GM20000 (cell line): ENCODE measurements at regions not wholly inside any gene's neighbourhood (a gene's known extent, or its start where the extent isn't known, plus 50 kb on each side); places are given as distances from the start of the nearest gene placed in this dataset.
A peak's percentile ranks its signal among the peaks of the same experiment; 100 is the strongest.

Source experiments
- DNase-seq: peaks from one replicate; pipeline ENCODE4 v3.0.0; 2012; ENCODE audit warnings: low spot score
- TF ChIP-seq, protein P1 (sequence below): IDR thresholded peaks from 2 replicates; pipeline ENCODE4 v1.5.1; 2012; ENCODE audit warnings: mild to moderate bottlenecking, control low read depth; ENCODE audit errors: extremely low read depth, missing control alignments

DNA sequence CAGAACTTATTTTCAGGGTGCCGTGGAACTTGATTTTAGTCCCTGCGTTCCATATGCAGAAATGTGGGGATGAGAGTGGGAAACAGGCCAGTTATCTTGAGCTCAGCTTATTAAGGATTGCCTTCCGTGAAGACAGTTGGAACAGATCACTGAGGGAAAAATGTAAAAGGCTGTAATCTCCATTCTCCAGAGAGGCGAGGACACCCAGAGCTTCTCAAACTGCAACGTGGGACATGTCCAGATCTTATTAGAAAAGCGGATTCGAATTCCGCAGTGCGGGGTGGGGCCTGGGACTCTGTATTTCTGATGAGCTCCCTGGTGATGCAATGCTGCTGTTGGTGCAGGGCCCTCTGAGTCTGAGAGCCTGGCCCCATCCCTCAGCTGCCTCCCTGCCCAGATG, 185.6 kb upstream of the CIBAR2 start:
- TF ChIP-seq, protein P1, sequence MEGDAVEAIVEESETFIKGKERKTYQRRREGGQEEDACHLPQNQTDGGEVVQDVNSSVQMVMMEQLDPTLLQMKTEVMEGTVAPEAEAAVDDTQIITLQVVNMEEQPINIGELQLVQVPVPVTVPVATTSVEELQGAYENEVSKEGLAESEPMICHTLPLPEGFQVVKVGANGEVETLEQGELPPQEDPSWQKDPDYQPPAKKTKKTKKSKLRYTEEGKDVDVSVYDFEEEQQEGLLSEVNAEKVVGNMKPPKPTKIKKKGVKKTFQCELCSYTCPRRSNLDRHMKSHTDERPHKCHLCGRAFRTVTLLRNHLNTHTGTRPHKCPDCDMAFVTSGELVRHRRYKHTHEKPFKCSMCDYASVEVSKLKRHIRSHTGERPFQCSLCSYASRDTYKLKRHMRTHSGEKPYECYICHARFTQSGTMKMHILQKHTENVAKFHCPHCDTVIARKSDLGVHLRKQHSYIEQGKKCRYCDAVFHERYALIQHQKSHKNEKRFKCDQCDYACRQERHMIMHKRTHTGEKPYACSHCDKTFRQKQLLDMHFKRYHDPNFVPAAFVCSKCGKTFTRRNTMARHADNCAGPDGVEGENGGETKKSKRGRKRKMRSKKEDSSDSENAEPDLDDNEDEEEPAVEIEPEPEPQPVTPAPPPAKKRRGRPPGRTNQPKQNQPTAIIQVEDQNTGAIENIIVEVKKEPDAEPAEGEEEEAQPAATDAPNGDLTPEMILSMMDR: no peak
- DNase-seq: no peak

DNA sequence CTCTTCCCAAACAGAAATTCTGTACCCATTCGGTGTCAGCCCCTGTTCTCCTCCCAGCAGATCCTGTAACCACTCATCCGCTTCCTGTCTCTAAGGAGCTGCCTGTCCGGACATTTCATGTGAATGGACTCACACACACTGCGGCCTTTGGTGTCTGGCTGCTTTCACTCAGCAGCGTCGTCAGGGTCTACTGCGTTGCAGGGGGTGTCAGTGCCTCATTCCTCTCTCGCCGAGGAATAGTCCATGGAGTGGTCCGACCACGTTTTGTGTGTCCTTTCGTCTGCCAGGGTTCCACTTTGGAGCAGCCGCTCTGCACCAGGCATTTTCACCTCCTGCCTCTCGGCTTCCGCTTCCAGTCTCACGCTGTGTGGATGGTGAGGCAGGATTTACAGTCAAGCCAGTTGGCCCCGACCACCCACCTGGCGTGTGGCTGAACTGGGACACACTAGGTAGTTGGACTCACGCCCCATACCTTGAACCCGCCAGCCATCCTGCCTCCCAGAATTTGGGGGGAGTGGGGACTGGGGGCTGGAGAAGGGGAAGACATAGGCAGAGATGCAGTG, 188.2 kb upstream of the CIBAR2 start:
- TF ChIP-seq, protein P1: no peak
- DNase-seq: no peak

DNA sequence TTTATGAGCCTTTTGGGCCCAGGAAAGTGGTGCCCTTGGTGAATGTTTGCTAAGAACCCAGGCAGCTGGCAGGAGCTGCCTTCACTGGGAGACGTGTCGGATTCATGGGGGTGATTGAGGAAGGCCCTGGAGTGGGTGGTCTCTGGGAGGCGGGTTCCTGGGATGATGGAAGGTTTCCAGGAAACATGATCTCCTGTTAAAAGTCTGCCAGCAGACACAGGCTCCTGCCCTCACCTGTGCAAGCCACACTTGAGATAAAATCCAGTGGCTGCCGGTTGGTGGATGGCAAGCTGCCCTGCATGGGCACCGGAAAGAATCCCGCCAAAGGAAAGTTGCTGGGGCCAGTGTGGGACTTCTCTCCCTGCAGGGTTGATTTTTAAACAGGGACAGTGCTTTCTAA, 189.0 kb upstream of the CIBAR2 start:
- no peak for DNase-seq
- TF ChIP-seq, protein P1: no peak

DNA sequence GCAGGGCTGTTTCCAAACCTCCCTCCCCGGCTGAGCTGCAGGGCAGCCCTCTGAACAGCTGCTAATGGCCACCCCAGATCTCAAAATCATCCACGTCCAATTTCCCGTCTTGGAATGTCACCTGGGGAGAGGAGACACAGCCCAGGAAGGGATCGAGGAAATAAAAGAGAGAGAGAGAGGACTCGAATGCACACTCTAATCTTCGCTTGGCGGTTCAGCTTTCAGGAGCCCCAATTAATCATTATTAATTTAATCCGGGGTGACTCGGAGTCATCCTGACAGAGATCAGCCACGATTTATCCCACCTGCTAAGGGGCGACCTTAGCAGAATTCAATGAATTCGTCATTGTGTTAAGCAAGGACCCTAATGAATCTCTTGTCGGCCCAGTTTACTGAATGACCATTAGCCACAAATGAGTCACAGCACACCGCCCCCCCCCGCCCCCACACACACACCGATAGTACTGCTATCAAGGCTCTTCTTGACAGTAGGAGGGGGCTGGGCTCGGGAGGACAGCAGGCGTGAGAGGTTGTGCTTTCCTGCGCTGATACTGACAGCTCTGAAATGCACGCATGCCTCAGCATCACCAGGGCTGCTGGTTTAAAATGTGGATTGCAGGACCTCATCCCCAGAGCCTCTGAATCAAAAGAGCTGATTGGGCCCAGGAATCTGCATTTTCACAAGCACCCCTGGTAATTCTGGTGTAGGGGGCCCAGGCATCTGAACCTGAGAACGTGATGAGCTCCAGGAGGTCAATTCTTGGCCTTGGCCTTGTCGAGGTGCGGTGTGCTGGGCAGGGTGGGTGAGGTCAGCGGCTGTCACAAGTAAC, 190.0 kb upstream of the CIBAR2 start:
- no peak for DNase-seq
- TF ChIP-seq, protein P1: no peak

DNA sequence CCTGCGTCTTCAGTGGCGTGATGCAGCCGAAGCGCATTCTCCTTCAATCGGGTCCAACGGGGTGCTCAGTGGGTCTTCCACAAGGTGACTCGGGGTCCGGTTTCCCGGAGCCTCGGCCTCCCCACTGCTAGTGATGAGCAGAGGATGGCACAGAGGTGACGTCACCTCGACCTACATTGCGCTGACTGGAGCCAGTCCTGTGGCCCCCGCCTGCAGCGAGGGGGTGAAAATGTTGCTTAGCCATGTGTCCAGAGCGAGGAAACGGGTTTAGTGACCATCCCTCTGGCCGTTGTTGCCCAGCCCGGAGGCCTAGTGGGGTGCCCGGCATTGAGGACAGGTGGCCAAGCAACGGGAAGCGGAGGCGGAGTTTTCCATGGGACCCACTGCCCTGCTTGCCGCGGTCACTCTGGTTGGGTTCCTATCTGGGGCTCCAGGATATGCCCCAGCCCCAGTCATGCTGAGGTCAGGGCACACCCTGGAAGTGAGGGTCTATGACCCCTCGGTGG, 190.6 kb upstream of the CIBAR2 start:
- DNase-seq: no peak
- TF ChIP-seq, protein P1: no peak

DNA sequence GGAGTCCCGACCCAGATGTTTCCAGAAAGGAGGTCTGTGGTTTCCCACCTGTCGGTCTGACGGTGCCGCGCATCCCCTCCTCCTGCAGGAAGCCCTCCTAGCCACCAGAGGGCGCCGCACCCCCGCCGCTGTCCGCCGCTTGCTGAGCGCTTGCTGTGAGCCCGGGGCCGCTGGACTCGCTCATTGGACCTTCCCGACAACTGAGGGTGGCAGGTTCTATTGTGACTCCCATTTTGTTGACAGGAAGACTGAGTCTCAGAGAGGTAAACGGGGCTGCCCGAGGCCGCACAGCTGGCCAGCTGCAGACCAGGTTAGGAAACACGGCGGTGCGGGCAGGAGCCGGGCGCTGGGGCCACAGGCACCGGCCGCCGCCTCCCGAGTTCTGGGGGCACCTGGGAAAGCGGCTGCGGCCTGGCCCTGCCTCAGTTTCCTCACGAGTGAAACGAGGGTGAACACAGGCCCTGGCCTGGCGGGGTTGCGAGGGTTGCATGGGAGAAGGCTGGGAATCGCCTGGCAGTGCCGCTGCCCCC, 191.1 kb upstream of the CIBAR2 start:
- peak; percentile 89 for DNase-seq
- TF ChIP-seq, protein P1: peak; percentile 94

DNA sequence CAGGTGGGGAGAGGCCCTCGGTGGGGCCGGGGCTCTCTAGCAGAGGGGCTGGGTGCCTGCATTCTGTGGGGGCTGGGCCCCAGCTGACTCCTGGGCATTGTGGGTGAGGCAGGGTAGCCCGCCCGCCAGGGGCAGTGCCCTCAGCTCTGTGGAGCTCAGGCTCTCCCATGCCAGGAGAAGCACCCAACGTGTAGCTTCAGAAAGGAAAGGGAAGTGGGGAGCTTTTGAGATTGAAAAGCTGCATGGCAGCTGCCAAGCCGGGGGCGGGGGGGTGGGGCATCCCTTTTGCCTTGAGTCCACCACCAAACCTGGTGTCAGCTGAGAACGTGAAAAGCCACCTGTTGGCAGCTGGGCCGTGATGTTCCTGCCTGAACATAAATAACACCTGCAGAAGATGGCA, 192.1 kb upstream of the CIBAR2 start:
- TF ChIP-seq, protein P1: no peak
- no peak for DNase-seq
